NCI-H345 treated with DMSO at 0.1 percent for 48 hours (cell line): ENCODE measurements at regions not wholly inside any gene's neighbourhood (a gene's known extent, or its start where the extent isn't known, plus 50 kb on each side); places are given as distances from the start of the nearest gene placed in this dataset.
A peak's percentile ranks its signal among the peaks of the same experiment; 100 is the strongest.

ENCODE experiments used
- DNase-seq: peaks from one replicate; lab custom pipeline; 2025; ENCODE audit not compliant: unreplicated experiment; lab: John Stamatoyannopoulos, UW

DNA sequence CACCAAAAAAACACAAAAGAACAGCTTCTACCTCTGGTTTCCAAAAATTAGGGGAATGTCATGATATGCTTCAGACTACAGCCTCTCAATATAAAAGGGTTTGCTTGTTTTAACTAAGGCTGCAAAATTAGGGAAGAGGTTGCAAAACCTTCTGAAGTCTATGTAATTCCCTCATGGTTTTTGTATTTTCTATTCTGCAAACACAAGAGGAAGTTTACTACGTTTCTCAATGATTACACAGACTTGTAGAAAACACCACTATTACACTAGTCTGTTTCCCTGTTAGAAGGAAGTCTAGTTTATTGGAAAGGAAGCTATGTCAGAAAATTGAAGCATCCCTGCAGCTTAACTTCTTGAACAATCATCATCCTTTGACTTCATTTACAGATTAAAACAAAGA lies 229.7 kb upstream of the FMN2 start:
- no peak for DNase-seq

DNA sequence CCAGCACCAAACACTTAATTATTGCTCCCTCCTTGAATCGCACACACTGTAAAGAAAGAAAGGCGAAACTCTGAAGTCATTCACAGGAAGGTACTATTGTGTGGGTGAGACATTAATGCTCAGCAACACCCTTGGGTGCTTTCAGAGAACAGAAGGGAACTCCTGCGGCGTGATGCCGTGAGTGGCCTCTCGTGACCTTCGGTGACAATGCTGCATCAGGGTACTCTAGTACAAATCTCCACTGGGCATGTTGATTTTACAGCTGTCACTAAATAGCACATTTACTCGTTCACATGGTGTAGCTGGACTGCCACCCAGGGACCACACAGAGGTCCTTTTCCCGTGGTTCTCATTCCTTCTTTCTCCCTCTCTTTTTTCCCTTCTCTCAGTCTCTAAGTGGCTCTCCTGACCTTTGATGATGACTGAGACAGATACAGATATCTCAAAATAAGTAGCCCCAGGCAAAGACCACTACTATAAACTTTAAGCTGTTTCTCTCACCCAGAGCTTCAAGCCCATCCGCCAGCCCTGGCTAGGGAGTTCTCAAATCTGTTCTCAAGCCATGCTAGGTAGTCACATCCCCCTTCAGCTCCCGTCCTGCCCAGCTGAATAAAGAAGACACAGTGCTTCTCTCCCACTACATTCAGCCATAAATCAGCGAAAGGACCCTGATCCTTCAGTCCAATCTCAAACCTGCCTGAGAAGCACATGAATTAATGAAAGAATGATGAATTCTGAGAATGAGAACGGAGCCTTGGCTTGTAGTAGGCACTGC lies 223.4 kb upstream of the FMN2 start:
- DNase-seq, result no peak

DNA sequence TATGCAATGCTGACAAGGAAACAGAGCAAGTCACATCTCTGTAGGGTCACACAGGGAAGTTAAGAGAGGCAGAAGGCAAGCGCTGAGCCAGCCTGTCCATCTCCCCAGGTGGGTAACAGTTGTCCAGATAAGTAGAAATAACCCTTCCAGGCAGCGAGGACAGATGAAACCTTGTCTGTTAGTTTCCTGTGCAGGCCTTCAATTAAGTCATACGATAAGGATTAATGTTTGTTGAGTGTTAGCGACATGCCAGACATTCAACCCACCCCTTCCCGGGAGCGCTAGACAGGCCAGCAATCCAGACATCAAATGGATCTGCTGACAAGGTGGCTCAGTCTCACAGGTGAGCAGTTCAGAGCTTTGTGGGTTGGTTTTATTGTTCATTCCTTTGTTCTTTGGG lies 221.5 kb upstream of the FMN2 start:
- no peak for DNase-seq

DNA sequence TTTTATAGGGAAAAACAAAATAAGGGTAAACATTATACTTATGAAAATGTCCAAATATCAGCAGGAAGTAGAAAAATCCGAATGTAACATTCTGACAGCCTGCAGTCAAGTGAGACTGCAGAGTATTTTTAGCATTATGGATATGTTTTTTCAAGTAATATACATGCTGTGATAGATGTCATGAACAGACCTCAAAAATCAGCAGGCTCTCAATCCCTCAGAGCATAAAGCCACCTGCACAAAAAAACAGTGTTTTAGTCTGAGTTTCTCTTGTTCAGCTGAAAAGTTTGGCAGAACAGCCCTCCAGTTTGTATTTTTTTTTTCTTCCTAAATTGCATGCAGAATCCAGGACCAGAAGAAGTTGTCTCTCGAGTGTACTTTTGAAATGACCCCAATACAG lies 219.1 kb upstream of the FMN2 start:
- no peak for DNase-seq

- no peak for DNase-seq
Observed at GRCh38 chr1:239874831-239875230, 216.9 kb upstream of the FMN2 start.

DNA sequence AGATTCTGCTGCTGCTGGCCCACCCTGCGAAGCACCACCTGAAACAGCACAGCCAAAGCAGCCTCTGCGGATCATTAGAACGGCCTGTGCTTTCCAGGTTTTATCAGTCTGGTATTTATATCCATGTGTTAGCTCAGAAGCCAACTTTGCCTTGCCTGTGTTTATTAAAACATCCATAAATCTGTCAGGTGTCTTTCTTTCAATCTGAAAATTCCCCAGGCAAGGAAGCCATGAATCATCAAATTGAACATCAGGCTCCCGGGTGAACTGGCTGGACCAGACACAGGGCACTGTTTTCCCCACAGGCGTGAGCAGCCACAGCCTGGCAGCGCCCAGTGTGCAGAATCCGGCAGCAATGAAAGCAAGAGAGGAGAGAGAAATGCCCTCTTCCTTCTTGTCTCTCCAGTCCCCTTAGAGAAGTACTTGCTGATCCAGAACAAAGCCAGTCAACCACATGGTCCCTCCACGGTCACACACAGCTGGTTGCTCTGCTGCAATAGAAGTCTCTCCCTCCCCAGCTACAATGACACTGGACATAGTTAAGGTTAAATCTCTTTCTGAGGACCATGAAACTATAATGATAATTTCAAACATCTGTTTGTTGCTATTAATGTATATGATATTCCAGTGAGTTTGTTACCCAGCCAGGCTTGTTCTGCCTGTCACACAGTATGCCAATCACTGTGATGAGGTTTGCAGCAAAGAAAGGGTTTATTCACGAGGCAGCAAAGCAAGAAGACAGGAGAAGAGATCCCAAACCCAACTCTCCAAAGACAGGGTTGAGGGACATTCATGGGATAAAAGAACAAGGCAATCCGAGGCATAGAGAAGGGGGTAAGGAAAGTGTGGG lies 212.1 kb upstream of the FMN2 start:
- no peak for DNase-seq

DNA sequence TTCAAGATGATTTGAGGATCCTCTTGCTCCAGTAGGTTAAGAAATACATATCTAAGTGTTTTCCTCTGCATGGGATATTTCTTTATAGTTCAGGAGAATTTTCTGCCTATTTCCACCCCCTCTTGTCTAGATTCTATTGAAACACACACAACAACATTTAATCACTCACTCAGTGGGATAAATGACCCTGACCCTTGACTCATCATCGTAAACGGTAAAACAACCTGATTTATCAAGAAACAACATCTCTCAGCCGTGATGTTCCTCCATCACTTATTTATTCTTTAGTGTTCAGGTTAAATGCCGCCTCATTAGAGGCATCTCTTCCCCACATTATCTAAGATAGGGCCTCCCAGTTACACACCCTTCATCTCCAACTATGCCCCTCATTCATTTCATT lies 208.7 kb upstream of the FMN2 start:
- no peak for DNase-seq

- no peak for DNase-seq
Observed at GRCh38 chr1:239884796-239885195, 206.9 kb upstream of the FMN2 start.

DNA sequence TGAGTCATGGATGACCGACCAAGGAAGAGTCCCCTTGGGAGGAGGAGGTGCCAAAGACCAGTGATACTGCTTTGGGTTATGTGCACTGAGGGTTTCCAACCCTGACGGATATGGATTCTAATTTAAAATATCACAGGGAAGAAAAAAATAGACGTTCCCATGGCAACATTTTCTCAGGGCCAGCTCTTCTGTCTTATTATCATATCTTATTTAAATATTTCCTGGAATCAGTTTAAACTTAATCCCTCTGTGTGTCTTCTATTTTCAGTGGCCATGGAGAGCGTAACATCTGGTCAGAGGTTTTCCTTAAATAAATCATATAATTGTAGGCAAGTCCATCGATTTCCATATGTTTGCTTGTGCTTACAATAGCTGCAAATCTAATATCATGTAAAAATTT lies 205.4 kb upstream of the FMN2 start:
- no peak for DNase-seq

DNA sequence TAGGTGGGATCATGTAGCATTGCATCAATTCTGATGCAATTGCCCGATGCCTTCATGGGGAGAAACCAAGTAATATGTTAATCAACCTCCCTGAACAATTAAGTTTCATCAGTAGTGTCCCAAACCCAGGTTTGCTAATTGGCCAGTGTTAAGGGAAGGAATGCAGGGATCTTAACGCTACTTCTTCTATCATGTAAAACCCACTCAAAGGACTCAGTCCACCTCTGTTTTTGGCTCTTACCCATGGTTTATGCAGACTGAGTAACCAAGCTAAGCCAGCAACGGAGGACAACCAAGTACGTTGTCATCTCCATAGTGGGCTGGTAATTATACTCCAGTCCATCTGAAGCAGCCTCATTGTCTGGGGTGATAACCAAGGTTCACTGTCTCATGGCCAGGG lies 203.0 kb upstream of the FMN2 start:
- DNase-seq, result no peak

DNA sequence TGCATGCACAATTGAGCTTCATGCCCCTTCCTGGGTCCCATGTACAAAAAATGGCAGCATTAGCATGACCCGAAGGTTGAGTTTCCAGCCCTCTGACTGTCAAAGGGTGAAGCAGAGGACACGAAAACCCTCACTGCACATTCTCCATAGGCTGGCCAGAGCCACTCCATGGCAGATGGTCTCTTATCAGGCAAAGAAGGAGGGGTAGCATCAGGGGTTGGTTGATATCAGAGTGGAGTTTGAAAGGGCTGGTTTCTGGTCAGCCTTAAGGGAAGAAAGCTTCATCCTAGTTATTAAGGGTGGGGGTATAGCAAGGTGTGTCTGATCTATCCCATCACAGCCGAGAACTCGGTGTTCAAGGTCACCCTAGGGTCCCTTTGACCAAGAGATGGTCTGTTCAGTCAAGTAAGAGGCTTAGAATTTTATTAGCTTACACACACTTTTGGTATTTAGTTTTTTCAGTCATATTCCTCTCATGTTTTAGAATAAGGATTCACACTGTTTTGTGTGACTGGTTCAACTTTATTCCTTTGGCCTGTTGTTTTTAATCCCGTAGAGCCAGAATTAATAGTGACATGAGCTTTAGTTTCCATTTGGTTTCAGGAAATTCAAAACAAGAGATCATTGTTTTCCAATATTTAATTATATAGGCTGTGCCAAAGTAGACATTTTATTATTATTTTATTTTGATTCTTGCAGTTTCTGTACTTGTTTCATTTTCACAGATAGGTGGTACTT lies 199.9 kb upstream of the FMN2 start:
- DNase-seq, result no peak

DNA sequence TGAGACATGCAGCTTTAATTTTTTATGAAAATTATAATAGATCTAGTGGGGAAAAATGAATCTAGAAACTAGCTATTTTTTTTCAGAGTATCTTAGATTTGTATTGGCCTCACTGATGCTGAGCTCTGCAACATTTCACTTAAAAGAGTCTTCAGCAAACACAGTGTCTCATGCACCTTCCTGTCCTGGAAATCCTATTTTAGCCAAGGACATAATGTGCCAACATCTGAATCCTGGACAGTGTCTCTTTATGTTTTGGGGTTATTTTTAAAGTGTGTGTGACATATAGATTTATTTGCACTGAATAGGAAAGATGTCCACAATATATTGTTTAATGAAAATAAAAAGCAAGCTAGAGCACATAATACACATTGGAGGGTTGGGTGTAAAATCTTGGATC lies 199.1 kb upstream of the FMN2 start:
- no peak for DNase-seq

DNA sequence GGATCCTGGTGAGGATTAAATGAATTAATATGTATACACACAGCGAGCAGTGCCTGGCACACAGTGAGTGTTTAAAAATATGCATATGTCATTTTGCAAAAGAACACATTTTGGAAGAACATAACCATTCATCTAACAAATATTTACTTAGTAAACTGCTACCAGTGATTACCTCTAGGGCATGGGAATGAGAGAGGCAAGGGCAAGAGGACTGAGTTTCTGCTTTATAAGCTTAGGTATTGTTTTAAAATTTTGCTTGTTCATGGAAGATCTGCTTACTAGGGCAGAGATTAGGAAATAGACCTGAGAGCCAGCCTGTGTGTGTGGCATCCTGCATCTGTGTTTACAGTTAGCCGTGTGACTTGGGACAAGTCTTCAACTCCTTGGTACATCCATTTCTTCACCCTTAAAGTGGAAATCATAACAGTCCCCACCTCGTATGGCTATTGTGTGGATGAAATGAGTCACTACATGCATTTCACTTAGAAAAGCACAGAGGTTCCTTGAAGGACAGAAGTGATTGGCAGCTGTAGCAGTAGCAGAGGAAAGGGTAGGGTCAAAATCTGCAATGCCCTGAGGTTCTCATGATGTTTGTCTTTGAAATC lies 198.5 kb upstream of the FMN2 start:
- no peak for DNase-seq

DNA sequence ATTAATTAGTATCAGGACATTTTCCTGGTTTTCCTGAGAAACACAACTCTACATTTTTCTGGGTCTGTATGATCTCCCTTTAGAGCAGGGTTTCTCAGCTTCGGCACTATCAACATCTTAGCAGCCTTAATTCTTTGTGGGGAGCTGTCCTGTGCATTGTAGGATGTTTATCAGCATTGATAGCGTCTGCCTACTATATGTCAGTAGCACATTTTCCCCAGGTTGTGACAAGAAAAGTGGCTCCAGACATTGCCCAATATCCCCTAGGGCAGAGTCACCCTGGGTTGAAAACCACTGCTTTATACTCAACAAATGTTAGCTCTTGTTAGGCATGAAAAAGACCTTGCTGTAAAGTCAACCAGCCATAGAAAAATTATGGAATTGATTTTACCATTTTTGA lies 195.1 kb upstream of the FMN2 start:
- DNase-seq, result no peak

- no peak for DNase-seq
Observed at GRCh38 chr1:239896980-239897379, 194.7 kb upstream of the FMN2 start.

DNA sequence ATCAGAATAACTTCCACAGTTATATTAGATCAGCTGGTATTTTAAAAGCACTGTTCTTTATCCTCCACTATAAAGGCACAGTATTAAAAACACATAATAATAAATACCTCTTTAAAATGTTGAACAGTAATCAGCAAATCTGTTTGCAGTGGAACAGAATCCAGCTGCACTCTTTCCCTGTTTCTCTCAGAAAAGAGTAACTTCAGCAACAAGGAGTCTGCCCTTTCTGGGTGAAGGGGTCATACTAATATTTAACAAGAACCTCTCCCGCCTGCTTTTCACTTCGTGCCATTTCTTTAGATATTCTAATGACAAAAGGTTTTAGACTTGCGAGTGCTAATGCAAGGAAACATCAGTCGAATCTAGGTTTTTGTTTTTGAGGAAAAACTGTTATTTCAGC lies 194.2 kb upstream of the FMN2 start:
- no peak for DNase-seq

DNA sequence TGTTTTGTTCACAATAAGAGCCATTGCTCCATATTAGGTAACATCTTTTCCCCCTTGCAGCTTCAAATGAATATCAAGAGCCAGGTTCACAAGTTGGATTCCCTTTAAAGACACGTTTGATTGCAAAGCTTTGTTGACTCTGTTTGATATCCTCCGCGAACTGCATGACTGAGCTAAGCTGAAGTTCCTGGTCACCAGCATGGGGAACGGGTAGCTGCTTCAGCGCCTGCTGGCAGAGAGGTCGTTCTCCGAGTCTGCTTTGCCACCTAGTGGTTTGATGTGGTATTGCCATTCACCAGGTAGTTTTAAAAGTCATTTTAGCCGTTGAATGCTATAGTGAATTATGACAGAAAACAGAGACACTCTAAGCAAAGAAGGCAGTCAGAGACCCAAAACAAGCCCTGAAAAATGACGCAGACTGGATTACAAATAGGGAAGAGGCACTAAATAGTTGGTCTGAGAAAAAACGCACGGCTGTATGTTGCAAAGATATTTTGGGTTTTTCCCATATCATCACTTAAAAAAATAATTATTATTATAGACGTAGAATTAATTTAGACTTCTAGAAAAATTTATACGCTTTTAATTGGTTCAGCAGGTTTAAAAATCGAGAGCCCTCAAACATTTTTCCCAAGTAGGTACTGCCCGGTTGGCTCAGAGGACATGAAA lies 193.5 kb upstream of the FMN2 start:
- DNase-seq, result peak; percentile 45

DNA sequence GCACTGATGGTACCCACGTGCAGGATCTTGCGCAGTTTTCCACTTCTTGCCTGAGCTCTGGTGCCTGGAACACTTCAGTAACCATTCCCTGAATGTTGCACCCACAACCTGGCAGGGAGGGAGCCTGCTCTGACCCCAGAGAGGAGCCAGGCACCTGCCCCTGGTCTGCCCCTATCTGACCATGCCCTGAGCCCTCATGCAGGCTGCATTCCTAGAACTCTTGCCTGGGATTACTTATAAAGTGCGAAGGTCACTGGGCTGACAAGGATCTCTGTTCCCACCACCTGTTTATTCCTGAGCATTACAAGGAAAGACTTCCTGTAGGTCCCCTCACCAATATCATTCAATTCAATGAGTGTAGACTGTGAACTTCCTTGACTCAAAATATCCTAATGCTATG lies 191.9 kb upstream of the FMN2 start:
- DNase-seq, result no peak

DNA sequence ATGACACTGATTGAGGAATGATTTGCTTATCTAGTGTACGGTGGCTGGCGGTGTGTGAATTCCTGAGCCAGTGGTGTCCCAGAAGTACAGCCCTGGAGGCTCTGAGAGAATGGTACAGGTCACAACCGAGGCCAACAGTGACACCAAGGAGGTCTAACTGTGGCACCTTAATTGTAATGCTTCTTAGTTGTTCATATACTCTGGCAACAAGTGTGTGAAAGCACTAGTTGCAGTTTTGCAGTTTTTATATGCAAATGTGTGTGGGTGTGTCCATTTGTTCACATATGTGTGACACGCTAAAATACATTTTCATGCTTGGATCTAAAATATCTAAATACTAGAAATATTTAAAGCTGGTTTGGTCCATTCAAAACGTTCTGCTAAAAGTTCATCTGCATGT lies 185.3 kb upstream of the FMN2 start:
- no peak for DNase-seq

GRCh38 chr1:239909898-239910297 lies 181.8 kb upstream of the FMN2 start:
- no peak for DNase-seq

DNA sequence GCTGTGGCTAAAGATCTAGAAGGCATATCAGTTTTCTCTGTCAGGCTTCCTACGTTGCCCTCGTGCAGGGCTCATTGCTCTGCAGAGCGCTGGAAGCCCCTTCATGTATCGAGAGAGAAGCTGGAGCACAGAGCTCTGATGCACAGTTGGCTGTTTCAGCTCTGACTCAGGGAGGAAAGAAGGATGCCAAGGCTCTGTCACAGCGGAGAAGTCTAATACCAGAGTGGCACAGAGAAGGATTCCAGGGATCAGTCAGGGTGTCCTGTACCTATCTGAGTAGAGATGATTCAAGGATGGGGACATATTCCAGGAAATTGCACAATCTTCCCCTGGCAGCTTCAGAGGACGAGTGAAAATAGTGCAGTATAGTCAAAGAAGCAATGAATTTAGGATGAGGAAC lies 179.2 kb upstream of the FMN2 start:
- no peak for DNase-seq
